ENCODE measurements at regions not wholly inside any gene's neighbourhood (a gene's known extent, or its start where the extent isn't known, plus 50 kb on each side); places are given as distances from the start of the nearest gene placed in this dataset.

GRCh38 chr10:117746541-117747448 is 204.2 kb downstream of the EMX2 start:
- H3K27ac ChIP-seq: no peak overlapping the region
- H3K27me3 ChIP-seq (replicated peaks): no peaks in the 10 kb centered on the region; the same call in 1 of the 2 replicates
- DNase-seq (ENCODE audit: low read depth in 1 of 2, low spot score in 2 of 2): no peak
- H3K4me1 ChIP-seq (replicated peaks): no peaks in the 10 kb centered on the region
- no peaks in the 10 kb centered on the region for H3K36me3 ChIP-seq
- H3K9me3 ChIP-seq (replicated peaks): no peaks in the 10 kb centered on the region
- H3K4me3 ChIP-seq: no peak overlapping the region

- Histone ChIP-seq H3K36me3 (no peaks in the 10 kb centered on the region), H3K4me1 (replicated peaks) (no peaks in the 10 kb centered on the region), H3K27ac (no peak overlapping the region), H3K9me3 (replicated peaks) (no peaks in the 10 kb centered on the region), H3K27me3 (replicated peaks) (no peaks in the 10 kb centered on the region; the same call in 1 of the 2 replicates), H3K4me3 (no peak overlapping the region)
- no peak for DNase-seq (ENCODE audit: low read depth in 1 of 2, low spot score in 2 of 2)
Measured at GRCh38 chr10:117747636-117748035, 205.1 kb downstream of the EMX2 start.

- no peak for DNase-seq (ENCODE audit: low read depth in 1 of 2, low spot score in 2 of 2)
- no peaks in the 10 kb centered on the region; the same call in 1 of the 2 replicates for H3K27me3 ChIP-seq (replicated peaks)
- H3K27ac ChIP-seq: no peak overlapping the region
- no peaks in the 10 kb centered on the region for H3K36me3 ChIP-seq
- no peaks in the 10 kb centered on the region for H3K9me3 ChIP-seq (replicated peaks)
- no peak overlapping the region for H3K4me3 ChIP-seq
- H3K4me1 ChIP-seq (replicated peaks): no peaks in the 10 kb centered on the region
Measured at GRCh38 chr10:117748058-117748457, 205.5 kb downstream of the EMX2 start.

- Histone ChIP-seq H3K9me3 (replicated peaks) (no peaks in the 10 kb centered on the region), H3K36me3 (no peaks in the 10 kb centered on the region), H3K27ac (no peak overlapping the region), H3K4me3 (no peak overlapping the region), H3K27me3 (replicated peaks) (no peaks in the 10 kb centered on the region; the same call in 1 of the 2 replicates), H3K4me1 (replicated peaks) (no peaks in the 10 kb centered on the region)
- DNase-seq (ENCODE audit: low read depth in 1 of 2, low spot score in 2 of 2): no peak
Measured at GRCh38 chr10:117750616-117751015, 208.1 kb downstream of the EMX2 start.

- H3K9me3 ChIP-seq (replicated peaks): no peaks in the 10 kb centered on the region
- DNase-seq (ENCODE audit: low read depth in 1 of 2, low spot score in 2 of 2): no peak
- no peaks in the 10 kb centered on the region for H3K4me1 ChIP-seq (replicated peaks)
- no peak overlapping the region for H3K4me3 ChIP-seq
- H3K27ac ChIP-seq: no peak overlapping the region
- H3K36me3 ChIP-seq: no peaks in the 10 kb centered on the region
- H3K27me3 ChIP-seq (replicated peaks): no peaks in the 10 kb centered on the region
Measured at GRCh38 chr10:117751259-117751658, 208.7 kb downstream of the EMX2 start.

- Histone ChIP-seq H3K27ac (no peak overlapping the region), H3K4me3 (no peak overlapping the region), H3K27me3 (replicated peaks) (no peaks in the 10 kb centered on the region), H3K9me3 (replicated peaks) (no peaks in the 10 kb centered on the region), H3K36me3 (no peaks in the 10 kb centered on the region), H3K4me1 (replicated peaks) (no peaks in the 10 kb centered on the region)
- DNase-seq (ENCODE audit: low read depth in 1 of 2, low spot score in 2 of 2): no peak
Measured at GRCh38 chr10:117752103-117752502, 209.6 kb downstream of the EMX2 start.

- no peaks in the 10 kb centered on the region for H3K27me3 ChIP-seq (replicated peaks)
- H3K36me3 ChIP-seq: no peaks in the 10 kb centered on the region
- no peak overlapping the region for H3K4me3 ChIP-seq
- no peak overlapping the region for H3K27ac ChIP-seq
- H3K9me3 ChIP-seq (replicated peaks): no peaks in the 10 kb centered on the region
- no peak for DNase-seq (ENCODE audit: low read depth in 1 of 2, low spot score in 2 of 2)
- no peaks in the 10 kb centered on the region for H3K4me1 ChIP-seq (replicated peaks)
Measured at GRCh38 chr10:117754770-117755658, 212.5 kb downstream of the EMX2 start.

GRCh38 chr10:117755659-117756014 is 213.1 kb downstream of the EMX2 start:
- no peaks in the 10 kb centered on the region for H3K9me3 ChIP-seq (replicated peaks)
- H3K4me3 ChIP-seq: no peak overlapping the region
- no peak overlapping the region for H3K27ac ChIP-seq
- H3K36me3 ChIP-seq: no peaks in the 10 kb centered on the region
- H3K4me1 ChIP-seq (replicated peaks): no peaks in the 10 kb centered on the region
- no peak for DNase-seq (ENCODE audit: low read depth in 1 of 2, low spot score in 2 of 2)
- H3K27me3 ChIP-seq (replicated peaks): no peaks in the 10 kb centered on the region

- no peaks in the 10 kb centered on the region for H3K36me3 ChIP-seq
- H3K27me3 ChIP-seq (replicated peaks): no peaks in the 10 kb centered on the region
- H3K4me1 ChIP-seq (replicated peaks): no peaks in the 10 kb centered on the region
- DNase-seq (ENCODE audit: low read depth in 1 of 2, low spot score in 2 of 2): no peak
- no peak overlapping the region for H3K4me3 ChIP-seq
- no peaks in the 10 kb centered on the region for H3K9me3 ChIP-seq (replicated peaks)
- H3K27ac ChIP-seq: no peak overlapping the region
Measured at GRCh38 chr10:117757086-117757720, 214.7 kb downstream of the EMX2 start.

- H3K27ac ChIP-seq: no peak overlapping the region
- H3K27me3 ChIP-seq (replicated peaks): no peaks in the 10 kb centered on the region
- no peak overlapping the region for H3K4me3 ChIP-seq
- DNase-seq (ENCODE audit: low read depth in 1 of 2, low spot score in 2 of 2): no peak
- 0 out of 2 replicates have a peak, but pooled peaks cover 2% of the 10 kb centered on the region for H3K9me3 ChIP-seq (replicated peaks)
- no peaks in the 10 kb centered on the region for H3K36me3 ChIP-seq
- no peaks in the 10 kb centered on the region for H3K4me1 ChIP-seq (replicated peaks)
Measured at GRCh38 chr10:117759266-117759665, 216.7 kb downstream of the EMX2 start.

- no peaks in the 10 kb centered on the region for H3K36me3 ChIP-seq
- DNase-seq (ENCODE audit: low read depth in 1 of 2, low spot score in 2 of 2): no peak
- H3K4me3 ChIP-seq: no peak overlapping the region
- no peaks in the 10 kb centered on the region for H3K27me3 ChIP-seq (replicated peaks)
- H3K9me3 ChIP-seq (replicated peaks): 0 out of 2 replicates have a peak, but pooled peaks cover 2% of the 10 kb centered on the region
- H3K4me1 ChIP-seq (replicated peaks): no peaks in the 10 kb centered on the region
- H3K27ac ChIP-seq: no peak overlapping the region
Measured at GRCh38 chr10:117761695-117762094, 219.1 kb downstream of the EMX2 start.

- Histone ChIP-seq H3K4me3 (no peak overlapping the region), H3K36me3 (no peaks in the 10 kb centered on the region), H3K9me3 (replicated peaks) (0 out of 2 replicates have a peak, but pooled peaks cover 2% of the 10 kb centered on the region), H3K4me1 (replicated peaks) (no peaks in the 10 kb centered on the region), H3K27me3 (replicated peaks) (no peaks in the 10 kb centered on the region), H3K27ac (no peak overlapping the region)
- no peak for DNase-seq (ENCODE audit: low read depth in 1 of 2, low spot score in 2 of 2)
Measured at GRCh38 chr10:117762126-117762818, 219.7 kb downstream of the EMX2 start.

GRCh38 chr10:117762819-117763172 is 220.2 kb downstream of the EMX2 start:
- Histone ChIP-seq H3K4me3 (no peak overlapping the region), H3K4me1 (replicated peaks) (no peaks in the 10 kb centered on the region), H3K27me3 (replicated peaks) (no peaks in the 10 kb centered on the region), H3K36me3 (no peaks in the 10 kb centered on the region), H3K9me3 (replicated peaks) (0 out of 2 replicates have a peak, but pooled peaks cover 2% of the 10 kb centered on the region), H3K27ac (no peak overlapping the region)
- DNase-seq (ENCODE audit: low read depth in 1 of 2, low spot score in 2 of 2): no peak

Data from SJSA1 (cell line).